HG03139 (cell line): ENCODE measurements at regions not wholly inside any gene's neighbourhood (a gene's known extent, or its start where the extent isn't known, plus 50 kb on each side); places are given as distances from the start of the nearest gene placed in this dataset.

Source experiments
- ATAC-seq: cut with Tn5 transposase; IDR thresholded peaks from one replicate; pipeline ENCODE4 v1.9.1; 2021; ENCODE audit not compliant: unreplicated experiment

GRCh38 chr2:215697003-215697402 lies 261.1 kb upstream of the FN1 start:
- ATAC-seq: no peak

- ATAC-seq: no peak
Observed at GRCh38 chr2:215695861-215696260, 260.0 kb upstream of the FN1 start.

GRCh38 chr2:215693999-215694580 lies 258.2 kb upstream of the FN1 start:
- ATAC-seq: no peak

GRCh38 chr2:215693193-215693998 lies 257.5 kb upstream of the FN1 start:
- no peak for ATAC-seq

- ATAC-seq: no peak
Observed at GRCh38 chr2:215692387-215693079, 256.7 kb upstream of the FN1 start.

GRCh38 chr2:215691346-215691745 lies 255.5 kb upstream of the FN1 start:
- ATAC-seq: no peak

GRCh38 chr2:215687149-215688031 lies 251.5 kb upstream of the FN1 start:
- ATAC-seq: no peak

- ATAC-seq: no peak
Observed at GRCh38 chr2:215685238-215685990, 249.5 kb upstream of the FN1 start.

GRCh38 chr2:215684448-215685237 lies 248.8 kb upstream of the FN1 start:
- no peak for ATAC-seq

- no peak for ATAC-seq
Observed at GRCh38 chr2:215683295-215683694, 247.4 kb upstream of the FN1 start.

GRCh38 chr2:215681799-215682596 lies 246.1 kb upstream of the FN1 start:
- ATAC-seq: no peak

- ATAC-seq: no peak
Observed at GRCh38 chr2:215680605-215681598, 245.0 kb upstream of the FN1 start.

- no peak for ATAC-seq
Observed at GRCh38 chr2:215678094-215678493, 242.2 kb upstream of the FN1 start.

GRCh38 chr2:215677481-215677880 lies 241.6 kb upstream of the FN1 start:
- ATAC-seq: no peak

GRCh38 chr2:215672406-215672805 lies 236.5 kb upstream of the FN1 start:
- ATAC-seq: no peak

- ATAC-seq: no peak
Observed at GRCh38 chr2:215671691-215672090, 235.8 kb upstream of the FN1 start.

- ATAC-seq: no peak
Observed at GRCh38 chr2:215671244-215671643, 235.4 kb upstream of the FN1 start.

GRCh38 chr2:215670396-215670795 lies 234.5 kb upstream of the FN1 start:
- ATAC-seq: no peak
